Common myeloid progenitor, CD34-positive (primary cell): ENCODE measurements at regions not wholly inside any gene's neighbourhood (a gene's known extent, or its start where the extent isn't known, plus 50 kb on each side); places are given as distances from the start of the nearest gene placed in this dataset.

Experiments used
- CTCF ChIA-PET: fragments of 350-600 bp; sonication (Branson Sonifier 250); formaldehyde crosslinking; loops from one replicate; lab custom pipeline; 2021; ENCODE audit warnings: antibody characterized with exemption; lab: Charles Lee
- POLR2A ChIA-PET: fragments of 350-600 bp; sonication (Branson Sonifier 250); formaldehyde crosslinking; loops from one replicate; lab custom pipeline; 2021; ENCODE audit warnings: antibody characterized with exemption; lab: Charles Lee
- DNase-seq, 3 donors: peaks; one replicate each; pipeline versions ENCODE4 v3.0.0 to v3.0.0-alpha.2; 2013
- H3K27ac ChIP-seq, 2 experiments: 1 replicate in 1 of 2; 2 replicates in 1 of 2; pipeline ENCODE4 v1.7.0; 2013; ENCODE audit warnings: inconsistent platforms in 2 of 2, low read length in 2 of 2, mild to moderate bottlenecking in 2 of 2, low read depth in 1 of 2, moderate library complexity in 1 of 2; ENCODE audit not compliant: severe bottlenecking in 2 of 2, insufficient read depth in 1 of 2, poor library complexity in 1 of 2
- H3K27me3 ChIP-seq, 5 experiments: replicated peaks in 2 of 5; 1 replicate in 3 of 5; 2 replicates in 2 of 5; pipeline versions ENCODE4 v1.6.1 to v1.7.0; 2013; ENCODE audit warnings: low read length in 4 of 5, mild to moderate bottlenecking in 2 of 5, moderate library complexity in 2 of 5, inconsistent platforms in 1 of 5; ENCODE audit not compliant: insufficient read depth in 5 of 5, control insufficient read depth in 4 of 5
- H3K36me3 ChIP-seq, 4 experiments: 1 replicate in 2 of 4; 2 replicates in 2 of 4; pipeline versions ENCODE4 v1.6.1 to v1.7.0; 2013; ENCODE audit warnings: low read length in 3 of 4, control low read depth in 1 of 4, mild to moderate bottlenecking in 1 of 4; ENCODE audit not compliant: control insufficient read depth in 4 of 4, insufficient read depth in 4 of 4
- H3K4me1 ChIP-seq, 4 experiments: 1 replicate in 3 of 4; 2 replicates in 1 of 4; pipeline versions ENCODE4 v1.6.1 to v1.7.1; 2013; ENCODE audit warnings: low read length in 3 of 4, mild to moderate bottlenecking in 3 of 4, control low read depth in 1 of 4, inconsistent platforms in 1 of 4, moderate library complexity in 1 of 4; ENCODE audit not compliant: control insufficient read depth in 4 of 4, insufficient read depth in 4 of 4; ENCODE audit errors: control extremely low read depth in 1 of 4
- H3K4me3 ChIP-seq, 7 experiments: 1 replicate in 4 of 7; 2 replicates in 3 of 7; pipeline versions ENCODE4 v1.5.1 to v1.7.0; 2013; ENCODE audit warnings: mild to moderate bottlenecking in 7 of 7, low read length in 6 of 7, moderate library complexity in 6 of 7, inconsistent platforms in 2 of 7, low read depth in 2 of 7, control low read depth in 1 of 7; ENCODE audit not compliant: insufficient read depth in 4 of 7, control insufficient read depth in 1 of 7; ENCODE audit errors: extremely low read depth in 1 of 7
- H3K9me3 ChIP-seq, 5 experiments: 1 replicate in 4 of 5; 2 replicates in 1 of 5; pipeline versions ENCODE4 v1.6.1 to v1.7.1; 2013; ENCODE audit warnings: low read length in 4 of 5, mild to moderate bottlenecking in 2 of 5, inconsistent platforms in 1 of 5, low read depth in 1 of 5, moderate library complexity in 1 of 5; ENCODE audit not compliant: control insufficient read depth in 4 of 5, insufficient read depth in 2 of 5; ENCODE audit errors: control extremely low read depth in 1 of 5
- WGBS: methylation state at CpG from one replicate; pipeline ENCODE4 v1.1.5; 2013; ENCODE audit not compliant: insufficient coverage; 5-methylcytosine and 5-hydroxymethylcytosine counted together

- no peak overlapping the region for H3K4me3 ChIP-seq
- POLR2A ChIA-PET = no interaction called here
- H3K4me1 ChIP-seq = no peaks in the 10 kb centered on the region
- CTCF ChIA-PET = no interaction called here
- no peaks in the 10 kb centered on the region for H3K36me3 ChIP-seq
- H3K27me3 ChIP-seq = no peaks in the 10 kb centered on the region
- DNase-seq = no peak
- no peaks in the 10 kb centered on the region for H3K9me3 ChIP-seq
- WGBS = no CpG with 5 or more reads among the region's 3 CpGs
- no peak overlapping the region for H3K27ac ChIP-seq
Observed at GRCh38 chr18:28771849-28772248, 594.9 kb upstream of the CDH2 start.

GRCh38 chr18:28768791-28769768 is 592.1 kb upstream of the CDH2 start:
- Histone ChIP-seq H3K27ac (no peak overlapping the region), H3K36me3 (no peaks in the 10 kb centered on the region), H3K9me3 (no peaks in the 10 kb centered on the region), H3K4me1 (no peaks in the 10 kb centered on the region), H3K4me3 (no peak overlapping the region), H3K27me3 (no peaks in the 10 kb centered on the region)
- POLR2A ChIA-PET = interaction anchor here (0.7 kb wide), 1 partner anchor 1040 kb away, joined by 3 read pairs; no protein-coding TSS in a partner anchor
- no peak for DNase-seq
- CTCF ChIA-PET = no interaction called here
- 92% methylated on average over 6 of the region's 8 CpGs for whole genome bisulfite sequencing

- H3K4me3 ChIP-seq = no peak overlapping the region
- H3K27me3 ChIP-seq = no peaks in the 10 kb centered on the region
- POLR2A ChIA-PET = no interaction called here
Observed at GRCh38 chr18:28767727-28768211, 590.8 kb upstream of the CDH2 start.

GRCh38 chr18:28767201-28767600 is 590.3 kb upstream of the CDH2 start:
- POLR2A ChIA-PET = no interaction called here
- CTCF ChIA-PET = no interaction called here
- DNase-seq = no peak

More at GRCh38 chr18:28767727-28768211, 590.8 kb upstream of the CDH2 start:
- no peaks in the 10 kb centered on the region for H3K36me3 ChIP-seq
- no peaks in the 10 kb centered on the region for H3K9me3 ChIP-seq
- 100% methylated on average over 1 of the region's 2 CpGs for WGBS
- CTCF ChIA-PET = interaction anchor here (1.0 kb wide), 1 partner anchor 44 kb away, joined by 3 read pairs; no protein-coding TSS in a partner anchor
- no peak for DNase-seq
- H3K4me1 ChIP-seq = no peaks in the 10 kb centered on the region
- no peak overlapping the region for H3K27ac ChIP-seq

GRCh38 chr18:28766721-28767120 is 589.8 kb upstream of the CDH2 start:
- H3K27me3 ChIP-seq = no peaks in the 10 kb centered on the region
- no peak overlapping the region for H3K4me3 ChIP-seq
- no peak for DNase-seq
- H3K27ac ChIP-seq = no peak overlapping the region
- no peaks in the 10 kb centered on the region for H3K9me3 ChIP-seq
- H3K4me1 ChIP-seq = peaks cover 0 to 5% (median 0%) of the 10 kb centered on the region in 4 experiments
- no peaks in the 10 kb centered on the region for H3K36me3 ChIP-seq
- ChIA-PET CTCF (no interaction called here), POLR2A (no interaction called here)

More at GRCh38 chr18:28767201-28767600, 590.3 kb upstream of the CDH2 start:
- H3K4me1 ChIP-seq = peaks cover 0 to under 1% (median 0%) of the 10 kb centered on the region in 4 experiments
- no peaks in the 10 kb centered on the region for H3K36me3 ChIP-seq
- H3K27ac ChIP-seq = no peak overlapping the region
- no peaks in the 10 kb centered on the region for H3K27me3 ChIP-seq
- H3K4me3 ChIP-seq = no peak overlapping the region
- no CpG with 5 or more reads among the region's 1 CpG for WGBS
- no peaks in the 10 kb centered on the region for H3K9me3 ChIP-seq

- POLR2A ChIA-PET = no interaction called here
- CTCF ChIA-PET = no interaction called here
Observed at GRCh38 chr18:28766027-28766426, 589.1 kb upstream of the CDH2 start.

GRCh38 chr18:28760299-28760698 is 583.4 kb upstream of the CDH2 start:
- 100% methylated on average over 4 of the region's 5 CpGs for WGBS
- H3K27me3 ChIP-seq = no peaks in the 10 kb centered on the region
- ChIA-PET POLR2A (no interaction called here), CTCF (no interaction called here)
- DNase-seq = no peak
- no peak overlapping the region for H3K27ac ChIP-seq
- H3K9me3 ChIP-seq = no peaks in the 10 kb centered on the region
- H3K36me3 ChIP-seq = no peaks in the 10 kb centered on the region
- H3K4me3 ChIP-seq = no peak overlapping the region
- H3K4me1 ChIP-seq = peaks cover 0 to 5% (median 0%) of the 10 kb centered on the region in 4 experiments

More at GRCh38 chr18:28766027-28766426, 589.1 kb upstream of the CDH2 start:
- 100% methylated on average over 1 of the region's 2 CpGs for WGBS
- Histone ChIP-seq H3K9me3 (no peaks in the 10 kb centered on the region), H3K27me3 (no peaks in the 10 kb centered on the region), H3K36me3 (no peaks in the 10 kb centered on the region), H3K4me1 (peaks cover 0 to 5% (median 0%) of the 10 kb centered on the region in 4 experiments), H3K4me3 (no peak overlapping the region), H3K27ac (no peak overlapping the region)
- DNase-seq = no peak
